ENCODE measurements at regions not wholly inside any gene's neighbourhood (a gene's known extent, or its start where the extent isn't known, plus 50 kb on each side); places are given as distances from the start of the nearest gene placed in this dataset.

DNA sequence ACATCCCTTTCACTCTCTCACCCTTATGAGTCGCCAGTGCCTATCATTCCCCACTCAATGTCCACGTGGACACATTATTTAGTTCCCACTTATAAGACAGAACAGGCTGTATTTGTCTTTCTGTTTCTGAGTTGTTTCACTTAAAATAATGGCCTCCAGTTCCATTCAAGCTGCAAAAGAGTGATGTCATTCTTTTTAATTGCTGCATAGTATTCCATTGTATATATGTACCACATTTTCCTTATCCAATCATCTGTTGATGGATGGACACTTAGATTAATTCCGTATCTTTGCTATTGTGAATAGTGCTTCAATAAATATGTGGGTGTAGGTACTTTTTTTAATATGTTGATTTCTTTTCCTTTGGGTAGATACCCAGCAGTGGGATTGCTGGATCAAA, 79.1 kb downstream of the ZNF365 start:
- no peak for DNase-seq
- Mint-ChIP-seq H3K9me3 (no peaks in the 10 kb centered on the region), H3K4me3 (no peak overlapping the region), H3K27ac (no peak overlapping the region), H3K4me1 (ENCODE audit: low read depth) (peaks cover 14% of the 10 kb centered on the region), H3K27me3 (peaks cover 10% of the 10 kb centered on the region), H3K36me3 (ENCODE audit: low read depth) (no peaks in the 10 kb centered on the region)

DNA sequence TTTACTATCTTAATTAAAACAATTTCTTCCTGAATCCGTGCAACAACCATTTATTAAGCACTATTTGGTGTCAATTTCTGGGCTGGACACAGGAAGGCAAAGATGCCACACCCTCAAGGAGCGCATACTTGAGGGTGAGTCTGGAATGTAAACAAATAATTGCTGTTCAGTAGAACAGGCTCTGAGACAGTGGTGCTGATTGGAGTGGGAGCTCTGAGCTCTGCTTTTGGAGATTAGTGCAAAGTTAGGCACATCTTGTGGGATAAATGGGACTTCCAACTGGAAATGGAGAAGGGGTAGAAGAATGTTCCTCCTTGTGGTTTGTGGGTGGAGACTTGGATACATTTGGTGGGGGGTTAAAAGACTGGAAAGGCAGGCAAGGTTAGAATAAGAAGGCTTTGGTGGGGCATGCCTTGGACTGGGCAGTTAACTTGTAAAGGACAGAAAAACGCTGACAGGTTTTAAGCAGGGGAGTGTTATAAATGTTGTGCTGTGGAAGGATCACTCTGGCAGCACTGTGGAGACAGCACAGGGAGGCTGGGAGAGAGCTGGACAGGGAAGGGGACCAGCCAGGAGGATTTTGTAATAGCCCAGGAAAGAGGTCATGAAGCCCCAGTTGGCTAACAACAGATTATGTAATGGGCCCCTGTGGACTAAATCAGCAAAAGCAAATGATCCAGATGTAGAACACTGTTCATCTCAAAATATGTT, 80.7 kb downstream of the ZNF365 start:
- H3K36me3 Mint-ChIP-seq (ENCODE audit: low read depth) = no peaks in the 10 kb centered on the region
- no peak for DNase-seq
- H3K4me1 Mint-ChIP-seq (ENCODE audit: low read depth) = peaks cover 14% of the 10 kb centered on the region
- H3K4me3 Mint-ChIP-seq = no peak overlapping the region
- H3K9me3 Mint-ChIP-seq = no peaks in the 10 kb centered on the region
- peaks cover 3% of the 10 kb centered on the region for H3K27me3 Mint-ChIP-seq
- H3K27ac Mint-ChIP-seq = no peak overlapping the region

DNA sequence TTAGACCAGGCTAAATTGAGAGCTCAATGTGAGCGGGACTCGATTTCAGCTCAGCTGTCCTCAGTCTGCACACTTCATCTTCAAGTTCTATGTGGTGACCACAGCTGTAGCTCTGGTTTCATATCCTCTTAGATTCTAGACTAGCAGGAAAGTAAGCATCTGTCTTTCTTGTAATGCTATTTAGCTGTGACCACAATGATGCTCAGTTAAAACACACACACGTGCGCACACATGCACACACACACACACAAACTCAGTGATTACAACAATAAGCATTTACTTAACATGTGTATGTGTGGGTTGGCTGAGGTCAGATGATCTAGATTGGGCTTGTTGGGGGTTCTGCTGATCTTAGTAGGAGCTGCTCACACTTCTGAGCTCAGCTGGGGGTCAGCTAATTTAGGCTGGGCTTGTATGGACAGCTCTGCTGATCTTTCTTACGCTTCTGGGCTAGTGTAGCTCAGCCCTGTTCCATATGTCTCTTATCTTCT, 82.5 kb downstream of the ZNF365 start:
- H3K27me3 Mint-ChIP-seq = peaks cover 3% of the 10 kb centered on the region
- H3K9me3 Mint-ChIP-seq = no peaks in the 10 kb centered on the region
- peaks cover 14% of the 10 kb centered on the region for H3K4me1 Mint-ChIP-seq (ENCODE audit: low read depth)
- H3K36me3 Mint-ChIP-seq (ENCODE audit: low read depth) = no peaks in the 10 kb centered on the region
- H3K27ac Mint-ChIP-seq = no peak overlapping the region
- DNase-seq = no peak
- no peak overlapping the region for H3K4me3 Mint-ChIP-seq

DNA sequence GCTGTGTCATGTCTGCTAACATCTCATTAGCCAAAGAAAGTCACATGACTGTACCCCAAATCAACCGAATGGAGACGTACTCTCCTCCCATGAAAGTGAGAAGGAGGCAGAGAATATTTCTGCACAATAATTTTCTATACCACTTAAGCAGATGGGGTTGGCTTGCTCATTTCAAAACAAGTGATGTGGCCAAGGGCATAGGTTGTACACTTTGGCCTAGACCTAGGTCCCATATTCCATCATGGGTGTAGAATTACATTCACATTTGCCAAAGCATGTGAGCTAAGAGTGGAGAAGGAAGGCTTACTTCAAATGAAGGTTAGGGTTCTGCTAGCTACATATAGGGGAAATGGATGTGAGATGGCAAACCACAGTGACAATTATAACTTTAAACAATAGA, 83.0 kb downstream of the ZNF365 start:
- Mint-ChIP-seq H3K36me3 (ENCODE audit: low read depth) (no peaks in the 10 kb centered on the region), H3K27me3 (peaks cover 3% of the 10 kb centered on the region), H3K27ac (no peak overlapping the region), H3K4me3 (no peak overlapping the region), H3K4me1 (ENCODE audit: low read depth) (peaks cover 14% of the 10 kb centered on the region), H3K9me3 (no peaks in the 10 kb centered on the region)
- no peak for DNase-seq

DNA sequence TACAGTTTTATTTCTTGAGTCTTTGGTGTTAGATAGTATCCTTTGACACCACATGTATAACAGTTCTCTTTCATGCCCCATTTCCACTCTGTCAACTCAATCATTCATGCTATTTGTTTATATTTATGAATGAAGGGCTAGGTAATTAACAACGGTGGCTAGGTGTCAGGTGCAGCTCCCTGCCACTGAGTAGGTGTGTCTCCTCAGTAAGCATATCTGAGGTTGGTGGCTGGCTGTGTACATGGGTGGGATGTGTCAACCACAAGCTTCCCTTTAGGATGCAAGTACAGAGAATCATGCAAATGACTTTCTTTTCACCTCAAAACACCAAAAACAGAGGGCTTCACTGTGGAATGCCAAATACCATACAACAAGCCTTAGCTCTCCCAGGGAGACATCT, 83.4 kb downstream of the ZNF365 start:
- no peak overlapping the region for H3K4me3 Mint-ChIP-seq
- no peaks in the 10 kb centered on the region for H3K9me3 Mint-ChIP-seq
- no peak overlapping the region for H3K27ac Mint-ChIP-seq
- no peaks in the 10 kb centered on the region for H3K36me3 Mint-ChIP-seq (ENCODE audit: low read depth)
- H3K4me1 Mint-ChIP-seq (ENCODE audit: low read depth) = peaks cover 14% of the 10 kb centered on the region
- H3K27me3 Mint-ChIP-seq = peaks cover 3% of the 10 kb centered on the region
- no peak for DNase-seq

DNA sequence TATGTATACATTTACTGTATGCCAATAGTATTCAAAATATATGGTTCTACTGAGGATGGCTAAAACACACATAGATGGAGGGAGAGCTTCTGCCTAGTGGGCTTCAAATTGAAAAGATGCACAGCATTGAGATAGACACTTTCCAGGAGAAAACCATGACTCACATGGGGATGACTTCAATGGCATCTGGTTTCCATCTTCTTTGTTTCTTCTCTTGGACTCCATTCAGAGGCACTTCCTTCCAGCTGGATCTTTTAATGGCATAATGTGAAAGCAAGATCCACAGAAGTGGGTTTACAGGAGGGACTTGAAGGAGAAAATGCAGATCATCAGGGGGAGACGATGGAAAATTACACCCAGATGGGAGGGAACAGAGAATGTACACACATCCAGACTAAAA, 84.9 kb downstream of the ZNF365 start:
- Mint-ChIP-seq H3K27ac (no peak overlapping the region), H3K9me3 (no peaks in the 10 kb centered on the region), H3K4me1 (ENCODE audit: low read depth) (peaks cover 14% of the 10 kb centered on the region), H3K27me3 (no peaks in the 10 kb centered on the region), H3K4me3 (no peak overlapping the region), H3K36me3 (ENCODE audit: low read depth) (no peaks in the 10 kb centered on the region)
- DNase-seq = no peak

DNA sequence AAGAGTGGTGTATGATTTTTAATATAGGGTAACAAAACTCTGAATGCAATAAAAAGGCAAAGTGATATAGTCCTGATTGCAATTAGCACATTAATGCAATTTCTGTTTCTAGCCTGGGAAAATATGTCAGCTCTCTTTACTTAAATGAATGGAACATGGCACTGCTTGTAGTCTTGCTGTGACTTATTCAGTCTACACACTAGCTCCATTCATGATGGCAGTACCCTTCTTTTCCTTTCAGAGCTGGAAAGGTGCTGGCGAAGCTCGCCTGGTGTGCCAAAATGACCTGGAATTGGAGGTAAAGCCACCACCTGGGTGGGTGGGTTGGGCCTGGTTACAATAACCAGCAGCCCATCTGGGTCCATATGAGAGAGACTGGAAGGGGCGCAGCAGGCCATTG, 85.3 kb downstream of the ZNF365 start:
- no peak overlapping the region for H3K27ac Mint-ChIP-seq
- DNase-seq = no peak

DNA sequence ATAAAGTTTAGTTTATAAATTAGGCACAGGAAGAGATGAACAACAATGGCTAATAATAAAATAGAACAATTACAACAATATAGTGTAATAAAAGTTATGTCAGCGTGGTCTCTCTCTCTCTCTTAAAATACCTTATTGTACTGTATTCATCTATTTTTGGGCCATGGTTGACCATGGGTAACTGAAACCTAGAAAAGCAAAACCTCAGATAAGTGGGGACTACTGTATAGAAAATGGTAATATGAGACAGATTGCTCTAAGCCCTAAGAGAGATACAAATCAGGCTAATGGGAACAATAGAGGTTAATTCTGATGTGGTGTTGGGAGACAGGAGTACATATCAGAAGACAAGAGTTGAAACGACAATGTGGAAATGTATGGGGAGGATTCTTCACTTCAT, 86.2 kb downstream of the ZNF365 start:
- Mint-ChIP-seq H3K4me3 (no peak overlapping the region), H3K36me3 (ENCODE audit: low read depth) (no peaks in the 10 kb centered on the region), H3K27ac (no peak overlapping the region), H3K9me3 (no peaks in the 10 kb centered on the region), H3K27me3 (no peaks in the 10 kb centered on the region), H3K4me1 (ENCODE audit: low read depth) (peaks cover 14% of the 10 kb centered on the region)
- DNase-seq = no peak

More for the DNA sequence above, 85.3 kb downstream of the ZNF365 start:
- Mint-ChIP-seq H3K4me3 (no peak overlapping the region), H3K36me3 (ENCODE audit: low read depth) (no peaks in the 10 kb centered on the region), H3K9me3 (no peaks in the 10 kb centered on the region), H3K4me1 (ENCODE audit: low read depth) (peaks cover 14% of the 10 kb centered on the region), H3K27me3 (no peaks in the 10 kb centered on the region)

DNA sequence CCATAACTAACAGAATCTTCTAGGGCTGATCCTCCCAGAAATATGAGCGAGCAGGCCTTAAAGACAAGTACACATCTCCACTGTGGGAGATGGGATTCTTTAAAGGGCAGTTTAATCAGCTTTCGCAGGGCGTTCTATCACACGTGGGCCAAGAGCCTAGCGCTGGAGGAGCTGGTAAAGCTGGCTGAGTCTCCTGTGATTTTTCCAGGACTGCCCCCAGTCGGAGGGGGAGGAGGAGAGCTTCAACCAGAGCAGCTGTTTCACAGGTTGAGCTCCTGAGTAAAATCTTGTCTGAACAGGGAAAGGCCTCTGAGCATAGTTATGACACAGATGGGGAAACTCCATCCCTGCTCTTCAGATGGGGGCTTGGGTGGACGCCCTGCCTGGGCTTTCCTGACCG, 87.0 kb downstream of the ZNF365 start:
- peaks cover 14% of the 10 kb centered on the region for H3K4me1 Mint-ChIP-seq (ENCODE audit: low read depth)
- DNase-seq = no peak
- H3K27ac Mint-ChIP-seq = no peak overlapping the region
- H3K4me3 Mint-ChIP-seq = no peak overlapping the region
- H3K9me3 Mint-ChIP-seq = no peaks in the 10 kb centered on the region
- H3K36me3 Mint-ChIP-seq (ENCODE audit: low read depth) = no peaks in the 10 kb centered on the region
- no peaks in the 10 kb centered on the region for H3K27me3 Mint-ChIP-seq

DNA sequence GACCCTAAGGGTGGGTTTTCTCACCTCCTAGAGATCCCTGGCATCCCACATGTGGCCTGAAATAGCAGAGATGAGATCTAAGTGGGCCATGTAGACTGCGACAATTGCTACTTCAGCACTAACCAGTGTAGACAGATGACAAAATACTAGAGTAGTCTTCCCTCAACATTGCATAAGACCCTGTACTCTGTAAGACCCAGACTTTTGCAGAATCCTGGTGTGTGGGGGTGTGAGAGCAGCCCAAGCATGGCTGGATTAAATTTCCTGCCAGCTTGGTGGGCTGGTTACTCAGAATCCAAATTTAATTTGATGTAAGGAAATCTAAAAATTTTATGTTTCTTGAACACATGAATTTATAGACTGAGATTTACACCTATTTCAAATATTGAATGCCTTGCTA, 88.3 kb downstream of the ZNF365 start:
- DNase-seq = no peak
- H3K27me3 Mint-ChIP-seq = peaks cover under 1% of the 10 kb centered on the region
- no peak overlapping the region for H3K27ac Mint-ChIP-seq
- H3K4me1 Mint-ChIP-seq (ENCODE audit: low read depth) = peaks cover 7% of the 10 kb centered on the region
- no peaks in the 10 kb centered on the region for H3K9me3 Mint-ChIP-seq
- no peak overlapping the region for H3K4me3 Mint-ChIP-seq
- no peaks in the 10 kb centered on the region for H3K36me3 Mint-ChIP-seq (ENCODE audit: low read depth)

DNA sequence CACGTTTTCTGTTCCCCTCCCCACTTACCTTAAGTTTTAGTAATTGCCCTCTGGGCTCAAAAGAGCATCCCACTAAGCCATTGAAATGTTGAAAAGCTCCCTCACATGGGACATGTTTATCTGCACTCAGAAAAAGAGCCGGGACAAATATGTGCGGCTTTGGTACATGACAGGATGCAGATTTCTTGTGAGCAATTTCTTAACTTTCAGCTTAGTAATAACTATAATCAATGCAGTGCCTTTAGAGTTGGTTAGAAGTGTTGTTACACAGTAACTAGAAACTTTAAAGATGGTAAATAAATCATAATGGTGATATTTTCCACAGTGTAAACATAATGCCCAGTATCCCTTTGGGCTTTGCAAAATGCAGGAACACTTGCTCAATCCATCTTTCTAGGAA, 89.2 kb downstream of the ZNF365 start:
- Mint-ChIP-seq H3K27ac (no peak overlapping the region), H3K36me3 (ENCODE audit: low read depth) (no peaks in the 10 kb centered on the region), H3K4me3 (no peak overlapping the region), H3K9me3 (no peaks in the 10 kb centered on the region), H3K27me3 (peaks cover 3% of the 10 kb centered on the region), H3K4me1 (ENCODE audit: low read depth) (no peaks in the 10 kb centered on the region)
- no peak for DNase-seq

DNA sequence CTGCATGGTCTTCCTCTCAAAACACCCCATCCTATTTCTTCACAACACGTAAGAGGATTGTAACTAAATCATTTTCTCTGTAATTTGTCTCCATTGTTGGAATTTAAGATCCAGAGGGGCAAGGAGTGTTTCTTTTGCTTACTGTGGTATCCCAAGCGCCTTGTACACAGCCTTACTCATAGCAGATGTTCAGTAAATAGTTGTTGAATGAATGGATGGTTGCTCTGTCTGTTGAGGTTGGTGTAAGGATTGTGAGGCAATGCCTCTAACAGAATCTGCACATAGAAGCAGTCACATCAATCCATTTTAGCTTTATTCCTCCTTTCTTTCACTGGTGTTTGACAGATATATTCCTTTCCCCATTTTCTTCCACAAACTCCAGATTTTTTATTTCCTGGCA, 90.1 kb downstream of the ZNF365 start:
- Mint-ChIP-seq H3K27me3 (peaks cover 3% of the 10 kb centered on the region), H3K36me3 (ENCODE audit: low read depth) (no peaks in the 10 kb centered on the region), H3K27ac (no peak overlapping the region), H3K9me3 (no peaks in the 10 kb centered on the region), H3K4me3 (no peak overlapping the region), H3K4me1 (ENCODE audit: low read depth) (no peaks in the 10 kb centered on the region)
- DNase-seq = no peak

DNA sequence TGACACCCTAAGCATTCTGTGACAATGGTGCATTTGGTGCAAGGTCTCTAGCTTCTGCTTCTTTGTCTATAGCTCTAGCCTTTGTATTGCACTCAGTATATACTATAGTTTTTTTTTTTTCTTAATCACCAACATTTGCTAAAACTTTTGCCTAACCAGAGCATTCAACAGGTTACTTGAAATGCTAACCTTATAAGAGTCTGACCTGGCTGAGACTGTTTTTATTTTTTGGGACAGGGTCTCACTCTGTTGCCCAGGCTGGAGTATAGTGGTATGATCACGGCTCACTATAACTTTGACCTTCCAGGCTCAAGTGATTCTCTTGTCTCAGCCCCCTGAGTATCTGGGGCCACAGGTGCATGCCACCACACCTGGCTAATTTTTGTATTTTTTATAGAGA, 92.4 kb downstream of the ZNF365 start:
- H3K36me3 Mint-ChIP-seq (ENCODE audit: low read depth) = no peaks in the 10 kb centered on the region
- H3K27ac Mint-ChIP-seq = no peak overlapping the region
- H3K4me3 Mint-ChIP-seq = no peak overlapping the region
- H3K27me3 Mint-ChIP-seq = peaks cover 3% of the 10 kb centered on the region
- DNase-seq = no peak
- no peaks in the 10 kb centered on the region for H3K4me1 Mint-ChIP-seq (ENCODE audit: low read depth)
- H3K9me3 Mint-ChIP-seq = no peaks in the 10 kb centered on the region

DNA sequence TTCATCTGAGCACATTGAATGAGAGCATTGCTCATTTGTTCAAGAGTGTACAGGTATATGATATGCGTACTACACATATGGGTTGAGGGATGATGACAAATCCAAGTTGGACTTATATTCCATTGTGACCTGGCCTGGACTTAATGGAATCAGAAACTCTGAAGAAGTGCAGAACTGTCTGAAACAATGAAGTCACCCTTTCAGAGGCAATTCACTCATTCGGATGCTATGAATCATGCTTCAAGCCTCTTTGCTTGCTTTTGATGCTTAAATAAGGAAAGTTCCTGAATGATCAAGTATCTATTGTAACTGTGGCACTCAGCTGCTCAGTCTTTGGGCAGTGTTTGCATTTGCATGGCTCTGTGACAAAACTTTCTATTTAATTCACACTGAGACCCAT, 93.4 kb downstream of the ZNF365 start:
- H3K27me3 Mint-ChIP-seq = peaks cover 3% of the 10 kb centered on the region
- H3K4me3 Mint-ChIP-seq = no peak overlapping the region
- H3K4me1 Mint-ChIP-seq (ENCODE audit: low read depth) = no peaks in the 10 kb centered on the region
- H3K27ac Mint-ChIP-seq = no peak overlapping the region
- H3K36me3 Mint-ChIP-seq (ENCODE audit: low read depth) = no peaks in the 10 kb centered on the region
- no peak for DNase-seq
- H3K9me3 Mint-ChIP-seq = no peaks in the 10 kb centered on the region

DNA sequence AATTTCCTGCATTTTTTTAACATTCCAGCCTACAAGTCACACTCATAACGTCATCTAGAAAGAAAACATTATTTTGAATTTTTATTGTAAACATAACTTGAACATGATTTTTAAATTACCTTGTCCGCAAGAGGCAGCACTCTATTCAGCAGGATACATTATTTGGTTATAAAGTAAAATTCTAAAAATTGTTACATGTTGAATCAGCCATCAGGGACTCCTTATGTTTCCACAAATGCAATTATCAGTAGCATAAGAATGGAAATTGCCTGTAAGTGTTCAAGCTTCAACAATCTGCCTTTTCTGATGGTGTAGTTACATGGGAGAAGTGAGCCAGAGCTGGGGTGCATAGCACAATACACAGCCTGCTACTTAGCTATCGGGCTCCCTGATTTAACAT, 97.5 kb downstream of the ZNF365 start:
- no peak overlapping the region for H3K4me3 Mint-ChIP-seq
- H3K36me3 Mint-ChIP-seq (ENCODE audit: low read depth) = no peaks in the 10 kb centered on the region
- no peaks in the 10 kb centered on the region for H3K9me3 Mint-ChIP-seq
- no peaks in the 10 kb centered on the region for H3K4me1 Mint-ChIP-seq (ENCODE audit: low read depth)
- H3K27ac Mint-ChIP-seq = no peak overlapping the region
- DNase-seq = no peak
- H3K27me3 Mint-ChIP-seq = peaks cover 20% of the 10 kb centered on the region

DNA sequence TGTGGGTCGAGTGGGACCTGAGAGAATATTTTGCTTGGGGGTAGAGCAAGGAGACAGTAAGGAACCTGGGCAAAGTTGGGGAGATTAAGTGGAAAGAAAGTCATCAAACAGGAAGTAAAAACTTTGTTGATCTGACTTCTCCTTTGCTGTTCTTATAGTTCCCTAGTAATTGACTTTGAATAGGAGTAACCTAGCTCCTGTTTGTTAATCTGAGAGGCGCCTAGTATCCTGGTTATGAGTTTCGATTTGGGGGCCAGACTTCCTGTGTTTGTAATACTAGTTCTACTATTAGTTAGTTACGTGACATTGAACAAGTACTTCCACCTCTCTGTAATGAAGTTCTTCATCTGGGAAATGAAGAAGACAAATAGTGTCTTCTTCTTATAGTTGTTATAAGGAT, 99.1 kb downstream of the ZNF365 start:
- H3K27ac Mint-ChIP-seq = no peak overlapping the region
- no peak overlapping the region for H3K4me3 Mint-ChIP-seq
- peaks cover 18% of the 10 kb centered on the region for H3K27me3 Mint-ChIP-seq
- H3K36me3 Mint-ChIP-seq (ENCODE audit: low read depth) = no peaks in the 10 kb centered on the region
- DNase-seq = no peak
- H3K4me1 Mint-ChIP-seq (ENCODE audit: low read depth) = no peaks in the 10 kb centered on the region
- no peaks in the 10 kb centered on the region for H3K9me3 Mint-ChIP-seq

Measured in activated T-cell treated with anti-CD3 and anti-CD28 coated beads, Interleukin-2, amount 50 U/mL, for 24 hours (primary cell).